ENCODE measurements at regions not wholly inside any gene's neighbourhood (a gene's known extent, or its start where the extent isn't known, plus 50 kb on each side); places are given as distances from the start of the nearest gene placed in this dataset.

DNA sequence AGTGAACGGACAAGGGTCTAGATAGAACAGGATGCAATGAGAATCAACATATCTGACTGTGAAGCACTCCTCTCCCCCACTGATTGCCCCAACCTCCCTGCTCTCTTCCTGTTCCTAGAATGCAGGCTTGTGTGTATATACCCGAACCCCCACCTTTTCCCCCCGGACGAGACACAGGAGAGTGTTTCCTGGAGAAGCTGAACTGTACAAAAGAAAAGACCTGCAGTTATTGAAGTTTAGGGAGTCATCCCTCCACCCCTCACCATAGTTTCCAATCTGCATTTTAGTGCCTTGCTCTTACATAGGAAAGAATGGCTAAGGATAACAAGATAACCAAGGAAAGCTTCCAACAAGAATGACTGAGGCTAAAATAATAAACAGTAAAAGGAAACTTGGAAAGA is 55.5 kb upstream of the PDE10A start:
- Mint-ChIP-seq H3K9me3 (no peaks in the 10 kb centered on the region), H3K27ac (no peak overlapping the region), H3K4me3 (no peak overlapping the region), H3K4me1 (peaks cover 3% of the 10 kb centered on the region; the same call in 2 of the 3 replicates), H3K36me3 (ENCODE audit: low read depth) (no peaks in the 10 kb centered on the region), H3K27me3 (ENCODE audit: insufficient read depth, low read depth, poor library complexity) (peaks cover 7% of the 10 kb centered on the region)
- no peaks in the 10 kb centered on the region for H3K27me3 ChIP-seq (ENCODE audit: insufficient read depth)
- H3K79me2 ChIP-seq (replicated peaks; ENCODE audit: insufficient read depth), result no peaks in the 10 kb centered on the region
- H3K4me3 ChIP-seq, result no peak overlapping the region
- TF ChIP-seq, protein P1, sequence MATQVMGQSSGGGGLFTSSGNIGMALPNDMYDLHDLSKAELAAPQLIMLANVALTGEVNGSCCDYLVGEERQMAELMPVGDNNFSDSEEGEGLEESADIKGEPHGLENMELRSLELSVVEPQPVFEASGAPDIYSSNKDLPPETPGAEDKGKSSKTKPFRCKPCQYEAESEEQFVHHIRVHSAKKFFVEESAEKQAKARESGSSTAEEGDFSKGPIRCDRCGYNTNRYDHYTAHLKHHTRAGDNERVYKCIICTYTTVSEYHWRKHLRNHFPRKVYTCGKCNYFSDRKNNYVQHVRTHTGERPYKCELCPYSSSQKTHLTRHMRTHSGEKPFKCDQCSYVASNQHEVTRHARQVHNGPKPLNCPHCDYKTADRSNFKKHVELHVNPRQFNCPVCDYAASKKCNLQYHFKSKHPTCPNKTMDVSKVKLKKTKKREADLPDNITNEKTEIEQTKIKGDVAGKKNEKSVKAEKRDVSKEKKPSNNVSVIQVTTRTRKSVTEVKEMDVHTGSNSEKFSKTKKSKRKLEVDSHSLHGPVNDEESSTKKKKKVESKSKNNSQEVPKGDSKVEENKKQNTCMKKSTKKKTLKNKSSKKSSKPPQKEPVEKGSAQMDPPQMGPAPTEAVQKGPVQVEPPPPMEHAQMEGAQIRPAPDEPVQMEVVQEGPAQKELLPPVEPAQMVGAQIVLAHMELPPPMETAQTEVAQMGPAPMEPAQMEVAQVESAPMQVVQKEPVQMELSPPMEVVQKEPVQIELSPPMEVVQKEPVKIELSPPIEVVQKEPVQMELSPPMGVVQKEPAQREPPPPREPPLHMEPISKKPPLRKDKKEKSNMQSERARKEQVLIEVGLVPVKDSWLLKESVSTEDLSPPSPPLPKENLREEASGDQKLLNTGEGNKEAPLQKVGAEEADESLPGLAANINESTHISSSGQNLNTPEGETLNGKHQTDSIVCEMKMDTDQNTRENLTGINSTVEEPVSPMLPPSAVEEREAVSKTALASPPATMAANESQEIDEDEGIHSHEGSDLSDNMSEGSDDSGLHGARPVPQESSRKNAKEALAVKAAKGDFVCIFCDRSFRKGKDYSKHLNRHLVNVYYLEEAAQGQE (IDR thresholded peaks at IDR 0.05; ENCODE audit: unreplicated experiment), result no peak
- no peak for TF ChIP-seq STAT1 (IDR thresholded peaks at IDR 0.05; ENCODE audit: unreplicated experiment)
- TF ChIP-seq ZNF114 (CRISPR knock-in tag; IDR thresholded peaks at IDR 0.05), result no peak
- TF ChIP-seq CREB1 (CRISPR knock-in tag; IDR thresholded peaks at IDR 0.05; ENCODE audit: low read depth), result no peak
- TF ChIP-seq, protein P2, sequence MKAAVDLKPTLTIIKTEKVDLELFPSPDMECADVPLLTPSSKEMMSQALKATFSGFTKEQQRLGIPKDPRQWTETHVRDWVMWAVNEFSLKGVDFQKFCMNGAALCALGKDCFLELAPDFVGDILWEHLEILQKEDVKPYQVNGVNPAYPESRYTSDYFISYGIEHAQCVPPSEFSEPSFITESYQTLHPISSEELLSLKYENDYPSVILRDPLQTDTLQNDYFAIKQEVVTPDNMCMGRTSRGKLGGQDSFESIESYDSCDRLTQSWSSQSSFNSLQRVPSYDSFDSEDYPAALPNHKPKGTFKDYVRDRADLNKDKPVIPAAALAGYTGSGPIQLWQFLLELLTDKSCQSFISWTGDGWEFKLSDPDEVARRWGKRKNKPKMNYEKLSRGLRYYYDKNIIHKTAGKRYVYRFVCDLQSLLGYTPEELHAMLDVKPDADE (IDR thresholded peaks at IDR 0.05), result no peak
- TF ChIP-seq, protein P3, sequence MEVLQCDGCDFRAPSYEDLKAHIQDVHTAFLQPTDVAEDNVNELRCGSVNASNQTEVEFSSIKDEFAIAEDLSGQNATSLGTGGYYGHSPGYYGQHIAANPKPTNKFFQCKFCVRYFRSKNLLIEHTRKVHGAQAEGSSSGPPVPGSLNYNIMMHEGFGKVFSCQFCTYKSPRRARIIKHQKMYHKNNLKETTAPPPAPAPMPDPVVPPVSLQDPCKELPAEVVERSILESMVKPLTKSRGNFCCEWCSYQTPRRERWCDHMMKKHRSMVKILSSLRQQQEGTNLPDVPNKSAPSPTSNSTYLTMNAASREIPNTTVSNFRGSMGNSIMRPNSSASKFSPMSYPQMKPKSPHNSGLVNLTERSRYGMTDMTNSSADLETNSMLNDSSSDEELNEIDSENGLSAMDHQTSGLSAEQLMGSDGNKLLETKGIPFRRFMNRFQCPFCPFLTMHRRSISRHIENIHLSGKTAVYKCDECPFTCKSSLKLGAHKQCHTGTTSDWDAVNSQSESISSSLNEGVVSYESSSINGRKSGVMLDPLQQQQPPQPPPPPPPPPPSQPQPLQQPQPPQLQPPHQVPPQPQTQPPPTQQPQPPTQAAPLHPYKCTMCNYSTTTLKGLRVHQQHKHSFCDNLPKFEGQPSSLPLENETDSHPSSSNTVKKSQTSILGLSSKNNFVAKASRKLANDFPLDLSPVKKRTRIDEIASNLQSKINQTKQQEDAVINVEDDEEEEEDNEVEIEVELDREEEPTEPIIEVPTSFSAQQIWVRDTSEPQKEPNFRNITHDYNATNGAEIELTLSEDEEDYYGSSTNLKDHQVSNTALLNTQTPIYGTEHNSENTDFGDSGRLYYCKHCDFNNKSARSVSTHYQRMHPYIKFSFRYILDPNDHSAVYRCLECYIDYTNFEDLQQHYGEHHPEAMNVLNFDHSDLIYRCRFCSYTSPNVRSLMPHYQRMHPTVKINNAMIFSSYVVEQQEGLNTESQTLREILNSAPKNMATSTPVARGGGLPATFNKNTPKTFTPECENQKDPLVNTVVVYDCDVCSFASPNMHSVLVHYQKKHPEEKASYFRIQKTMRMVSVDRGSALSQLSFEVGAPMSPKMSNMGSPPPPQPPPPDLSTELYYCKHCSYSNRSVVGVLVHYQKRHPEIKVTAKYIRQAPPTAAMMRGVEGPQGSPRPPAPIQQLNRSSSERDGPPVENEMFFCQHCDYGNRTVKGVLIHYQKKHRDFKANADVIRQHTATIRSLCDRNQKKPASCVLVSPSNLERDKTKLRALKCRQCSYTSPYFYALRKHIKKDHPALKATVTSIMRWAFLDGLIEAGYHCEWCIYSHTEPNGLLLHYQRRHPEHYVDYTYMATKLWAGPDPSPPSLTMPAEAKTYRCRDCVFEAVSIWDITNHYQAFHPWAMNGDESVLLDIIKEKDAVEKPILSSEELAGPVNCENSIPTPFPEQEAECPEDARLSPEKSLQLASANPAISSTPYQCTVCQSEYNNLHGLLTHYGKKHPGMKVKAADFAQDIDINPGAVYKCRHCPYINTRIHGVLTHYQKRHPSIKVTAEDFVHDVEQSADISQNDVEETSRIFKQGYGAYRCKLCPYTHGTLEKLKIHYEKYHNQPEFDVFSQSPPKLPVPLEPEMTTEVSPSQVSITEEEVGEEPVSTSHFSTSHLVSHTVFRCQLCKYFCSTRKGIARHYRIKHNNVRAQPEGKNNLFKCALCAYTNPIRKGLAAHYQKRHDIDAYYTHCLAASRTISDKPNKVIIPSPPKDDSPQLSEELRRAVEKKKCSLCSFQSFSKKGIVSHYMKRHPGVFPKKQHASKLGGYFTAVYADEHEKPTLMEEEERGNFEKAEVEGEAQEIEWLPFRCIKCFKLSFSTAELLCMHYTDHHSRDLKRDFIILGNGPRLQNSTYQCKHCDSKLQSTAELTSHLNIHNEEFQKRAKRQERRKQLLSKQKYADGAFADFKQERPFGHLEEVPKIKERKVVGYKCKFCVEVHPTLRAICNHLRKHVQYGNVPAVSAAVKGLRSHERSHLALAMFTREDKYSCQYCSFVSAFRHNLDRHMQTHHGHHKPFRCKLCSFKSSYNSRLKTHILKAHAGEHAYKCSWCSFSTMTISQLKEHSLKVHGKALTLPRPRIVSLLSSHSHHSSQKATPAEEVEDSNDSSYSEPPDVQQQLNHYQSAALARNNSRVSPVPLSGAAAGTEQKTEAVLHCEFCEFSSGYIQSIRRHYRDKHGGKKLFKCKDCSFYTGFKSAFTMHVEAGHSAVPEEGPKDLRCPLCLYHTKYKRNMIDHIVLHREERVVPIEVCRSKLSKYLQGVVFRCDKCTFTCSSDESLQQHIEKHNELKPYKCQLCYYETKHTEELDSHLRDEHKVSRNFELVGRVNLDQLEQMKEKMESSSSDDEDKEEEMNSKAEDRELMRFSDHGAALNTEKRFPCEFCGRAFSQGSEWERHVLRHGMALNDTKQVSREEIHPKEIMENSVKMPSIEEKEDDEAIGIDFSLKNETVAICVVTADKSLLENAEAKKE (CRISPR knock-in tag; IDR thresholded peaks at IDR 0.05), result no peak
- TF ChIP-seq EZH2phosphoT487 (IDR thresholded peaks at IDR 0.05; ENCODE audit: unreplicated experiment), result no peak
- TF ChIP-seq EZH2 (IDR thresholded peaks at IDR 0.05; ENCODE audit: low read depth, unreplicated experiment), result no peak
- no peak for TF ChIP-seq ZNF331 (CRISPR knock-in tag; IDR thresholded peaks at IDR 0.05; ENCODE audit: low read depth)
- TF ChIP-seq JUNB (IDR thresholded peaks at IDR 0.05; ENCODE audit: unreplicated experiment), result no peak
- TF ChIP-seq, protein P4, sequence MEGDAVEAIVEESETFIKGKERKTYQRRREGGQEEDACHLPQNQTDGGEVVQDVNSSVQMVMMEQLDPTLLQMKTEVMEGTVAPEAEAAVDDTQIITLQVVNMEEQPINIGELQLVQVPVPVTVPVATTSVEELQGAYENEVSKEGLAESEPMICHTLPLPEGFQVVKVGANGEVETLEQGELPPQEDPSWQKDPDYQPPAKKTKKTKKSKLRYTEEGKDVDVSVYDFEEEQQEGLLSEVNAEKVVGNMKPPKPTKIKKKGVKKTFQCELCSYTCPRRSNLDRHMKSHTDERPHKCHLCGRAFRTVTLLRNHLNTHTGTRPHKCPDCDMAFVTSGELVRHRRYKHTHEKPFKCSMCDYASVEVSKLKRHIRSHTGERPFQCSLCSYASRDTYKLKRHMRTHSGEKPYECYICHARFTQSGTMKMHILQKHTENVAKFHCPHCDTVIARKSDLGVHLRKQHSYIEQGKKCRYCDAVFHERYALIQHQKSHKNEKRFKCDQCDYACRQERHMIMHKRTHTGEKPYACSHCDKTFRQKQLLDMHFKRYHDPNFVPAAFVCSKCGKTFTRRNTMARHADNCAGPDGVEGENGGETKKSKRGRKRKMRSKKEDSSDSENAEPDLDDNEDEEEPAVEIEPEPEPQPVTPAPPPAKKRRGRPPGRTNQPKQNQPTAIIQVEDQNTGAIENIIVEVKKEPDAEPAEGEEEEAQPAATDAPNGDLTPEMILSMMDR (conservative IDR thresholded peaks at IDR 0.05; ENCODE audit: low read depth in 2 of 2), result no peak
- no peak for TF ChIP-seq NANOG (IDR thresholded peaks at IDR 0.05; ENCODE audit: borderline replicate concordance)
- TF ChIP-seq POLR2AphosphoS5 (IDR thresholded peaks at IDR 0.05; ENCODE audit: low read depth), result no peak
- no peaks in the 10 kb centered on the region for H3K4me1 ChIP-seq (ENCODE audit: insufficient read depth)
- no peaks in the 10 kb centered on the region for H4K20me1 ChIP-seq (replicated peaks; ENCODE audit: insufficient read depth)
- no peak overlapping the region for H3K4me2 ChIP-seq
- no peaks in the 10 kb centered on the region for H3K9me2 ChIP-seq (ENCODE audit: insufficient read depth)
- no peaks in the 10 kb centered on the region for H3F3A ChIP-seq (replicated peaks; ENCODE audit: low read depth)
- ATAC-seq, result no peak
- H3K36me3 ChIP-seq (ENCODE audit: insufficient read depth), result no peaks in the 10 kb centered on the region
- DNase-seq (ENCODE audit: low spot score), result no peak
- H3K27ac ChIP-seq (ENCODE audit: low read depth), result no peak overlapping the region
- H2AFZ ChIP-seq, result no peak overlapping the region

Data from GM23338 (cell line).